Liver (tissue), 8 donors: ENCODE measurements at regions not wholly inside any gene's neighbourhood (a gene's known extent, or its start where the extent isn't known, plus 50 kb on each side); places are given as distances from the start of the nearest gene placed in this dataset.
A peak's percentile ranks its signal among the peaks of the same experiment; 100 is the strongest.
"Not testable (repeated sequence)": the region's sequence is repeated elsewhere in the genome, so short reads cannot be mapped to it uniquely, and the experiment has no call there.

ENCODE experiments used
- DNase-seq: peaks from one replicate; pipeline ENCODE4 v3.0.0-alpha.2; 2017; ENCODE audit warnings: low spot score
- H3K27ac ChIP-seq, 2 donors: one replicate each; pipeline ENCODE4 v1.7.0; 2013; ENCODE audit warnings: inconsistent platforms in 2 of 2, low read length in 2 of 2, control low read depth in 1 of 2, low read depth in 1 of 2, mild to moderate bottlenecking in 1 of 2
- H3K27me3 ChIP-seq, 4 donors: one replicate each; pipeline versions ENCODE4 v1.6.1 to v1.7.0; 2013; ENCODE audit warnings: low read length in 3 of 4, inconsistent platforms in 1 of 4, mild to moderate bottlenecking in 1 of 4, moderate library complexity in 1 of 4; ENCODE audit not compliant: control insufficient read depth in 4 of 4, insufficient read depth in 4 of 4
- H3K36me3 ChIP-seq, 4 donors: one replicate each; pipeline versions ENCODE4 v1.6.1 to v1.7.0; 2013; ENCODE audit warnings: low read length in 3 of 4, mild to moderate bottlenecking in 3 of 4, low read depth in 1 of 4, moderate library complexity in 1 of 4; ENCODE audit not compliant: control insufficient read depth in 4 of 4, insufficient read depth in 3 of 4
- H3K4me1 ChIP-seq, 4 donors: one replicate each; pipeline versions ENCODE4 v1.6.1 to v1.7.0; 2013; ENCODE audit warnings: low read length in 3 of 4, mild to moderate bottlenecking in 3 of 4, moderate library complexity in 1 of 4; ENCODE audit not compliant: control insufficient read depth in 4 of 4, insufficient read depth in 4 of 4
- H3K4me3 ChIP-seq, 3 donors: one replicate each; pipeline versions ENCODE4 v1.6.1 to v1.7.0; 2013; ENCODE audit warnings: low read length in 3 of 3, control low read depth in 1 of 3, low read depth in 1 of 3, mild to moderate bottlenecking in 1 of 3
- H3K9ac ChIP-seq, 2 donors: one replicate each; pipeline ENCODE4 v1.7.0; 2013; ENCODE audit warnings: low read length in 2 of 2, mild to moderate bottlenecking in 2 of 2, moderate library complexity in 2 of 2, control low read depth in 1 of 2, low read depth in 1 of 2
- H3K9me3 ChIP-seq, 4 donors: one replicate each; pipeline versions ENCODE4 v1.6.1 to v1.7.0; 2013; ENCODE audit warnings: low read length in 3 of 4; ENCODE audit not compliant: control insufficient read depth in 4 of 4
- EGR1 ChIP-seq, 2 donors: IDR thresholded peaks; 2 replicates each; pipeline ENCODE4 v1.6.1; 2016 to 2018; ENCODE audit warnings: antibody characterized with exemption in 2 of 2, low read depth in 2 of 2
- FOXA2 ChIP-seq: IDR thresholded peaks from 2 replicates; pipeline ENCODE4 v1.6.1; 2016; ENCODE audit warnings: antibody characterized with exemption
- GABPA ChIP-seq, 2 donors: IDR thresholded peaks in 1 of 2; conservative IDR thresholded peaks in 1 of 2; 2 replicates each; pipeline ENCODE4 v1.6.1; 2016; ENCODE audit warnings: antibody characterized with exemption in 2 of 2, mild to moderate bottlenecking in 1 of 2, moderate library complexity in 1 of 2
- HNF4G ChIP-seq: IDR thresholded peaks from 2 replicates; pipeline ENCODE4 v1.6.1; 2016; ENCODE audit warnings: antibody characterized with exemption
- JUND ChIP-seq, 2 donors: IDR thresholded peaks; 2 replicates each; pipeline ENCODE4 v1.6.1; 2016; ENCODE audit warnings: antibody characterized with exemption in 2 of 2
- MAX ChIP-seq: IDR thresholded peaks from 2 replicates; pipeline ENCODE4 v1.6.1; 2016; ENCODE audit warnings: antibody characterized with exemption
- NR2F2 ChIP-seq: IDR thresholded peaks from 2 replicates; pipeline ENCODE4 v1.6.1; 2016; ENCODE audit warnings: antibody characterized with exemption
- RAD21 ChIP-seq, 2 donors: IDR thresholded peaks; 2 replicates each; pipeline ENCODE4 v1.6.1; 2016; ENCODE audit warnings: antibody characterized with exemption in 2 of 2, mild to moderate bottlenecking in 2 of 2
- REST ChIP-seq: IDR thresholded peaks from 2 replicates; pipeline ENCODE4 v1.6.1; 2016; ENCODE audit warnings: antibody characterized with exemption, mild to moderate bottlenecking
- RXRA ChIP-seq, 2 donors: IDR thresholded peaks; 2 replicates each; pipeline ENCODE4 v1.6.1; 2017 to 2018; ENCODE audit warnings: antibody characterized with exemption in 2 of 2, mild to moderate bottlenecking in 1 of 2
- SP1 ChIP-seq: IDR thresholded peaks from 2 replicates; pipeline ENCODE4 v1.6.1; 2018; ENCODE audit warnings: antibody characterized with exemption, mild to moderate bottlenecking
- TAF1 ChIP-seq: conservative IDR thresholded peaks from 2 replicates; pipeline ENCODE4 v1.6.1; 2016; ENCODE audit warnings: antibody characterized with exemption, mild to moderate bottlenecking
- YY1 ChIP-seq: IDR thresholded peaks from 2 replicates; pipeline ENCODE4 v1.6.1; 2016; ENCODE audit warnings: antibody characterized with exemption, mild to moderate bottlenecking
- WGBS: extraction: QIAGEN DNeasy Blood & Tissue Kit; methylation state at CpG from one replicate; pipeline ENCODE4 v1.1.7; 2013; 5-methylcytosine and 5-hydroxymethylcytosine counted together
- TF ChIP-seq, protein P1 (sequence below): fragments of 150-350 bp; IDR thresholded peaks from 2 replicates; pipeline ENCODE4 v1.5.1; 2017; ENCODE audit warnings: improper control_type of control experiment, low read depth, low read length; ENCODE audit not compliant: missing input control
- donor health status: healthy.
- donor health status: healthy.
- donor health status: healthy.
- donor health status: healthy.
- donor health status: healthy.

DNA sequence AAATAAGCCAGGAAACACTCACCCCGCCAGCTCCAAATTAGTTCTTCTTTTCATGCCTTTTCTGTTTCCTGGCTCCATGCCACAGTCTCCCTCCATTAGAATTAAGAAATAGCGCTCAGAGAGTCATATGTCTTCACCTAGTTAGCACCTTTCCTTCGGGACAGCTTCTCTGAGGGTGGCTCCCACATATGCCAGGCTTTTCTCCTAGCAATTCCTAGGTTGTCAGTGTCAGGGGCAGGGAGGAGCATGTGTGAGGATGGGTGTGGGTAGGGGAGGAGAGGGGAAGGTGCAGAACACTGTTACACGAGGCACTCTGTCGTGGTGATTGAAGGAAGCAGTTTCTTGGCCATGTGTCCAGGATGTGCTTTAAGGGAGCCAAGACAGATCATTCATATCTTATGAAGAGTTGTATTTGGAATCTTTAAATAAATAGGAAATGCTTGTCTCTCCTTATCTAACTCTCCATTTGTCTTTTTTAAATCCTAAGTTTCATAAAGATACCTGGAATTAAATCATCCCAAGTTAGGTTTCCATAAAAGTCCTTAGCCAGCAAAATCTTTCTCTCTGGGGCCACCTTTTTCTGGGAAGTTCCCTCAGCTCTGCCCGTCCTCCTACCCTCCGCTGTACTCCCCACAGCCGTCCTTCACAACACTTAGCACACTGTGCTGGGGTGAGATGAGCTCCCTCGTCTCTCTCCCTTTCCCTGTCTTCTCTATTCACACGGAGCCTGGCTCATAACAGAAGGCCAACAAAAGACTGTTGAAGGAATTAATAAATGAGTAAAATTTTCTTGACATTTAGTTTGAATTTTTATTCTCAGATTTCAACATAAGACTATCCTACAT is 361.0 kb downstream of the CD83 start:
- no peaks in the 10 kb centered on the region for H3K36me3 ChIP-seq
- peaks cover 0 to 14% (median 8%) of the 10 kb centered on the region in 4 donors for H3K4me1 ChIP-seq
- no peaks in the 10 kb centered on the region for H3K9me3 ChIP-seq
- H3K4me3 ChIP-seq, result no peak overlapping the region
- no peaks in the 10 kb centered on the region for H3K27me3 ChIP-seq
- peak; percentile 26 for DNase-seq
- no peak overlapping the region for H3K9ac ChIP-seq
- WGBS, result 73% methylated on average over 10 of the region's 10 CpGs
- no peak overlapping the region for H3K27ac ChIP-seq
- TF ChIP-seq GABPA (IDR thresholded peaks at IDR 0.05 in 1 of 2, conservative IDR thresholded peaks at IDR 0.05 in 1 of 2) (no peak), REST (no peak), YY1 (no peak), TAF1 (no peak), EGR1 (IDR thresholded peaks at IDR 0.05; ENCODE audit: low read depth in 2 of 2) (no peak), RXRA (IDR thresholded peaks at IDR 0.05) (no peak), RAD21 (IDR thresholded peaks at IDR 0.05) (no peak), NR2F2 (no peak), HNF4G (no peak), MAX (no peak), SP1 (no peak), JUND (IDR thresholded peaks at IDR 0.05) (no peak), FOXA2 (no peak)
- TF ChIP-seq, protein P1, sequence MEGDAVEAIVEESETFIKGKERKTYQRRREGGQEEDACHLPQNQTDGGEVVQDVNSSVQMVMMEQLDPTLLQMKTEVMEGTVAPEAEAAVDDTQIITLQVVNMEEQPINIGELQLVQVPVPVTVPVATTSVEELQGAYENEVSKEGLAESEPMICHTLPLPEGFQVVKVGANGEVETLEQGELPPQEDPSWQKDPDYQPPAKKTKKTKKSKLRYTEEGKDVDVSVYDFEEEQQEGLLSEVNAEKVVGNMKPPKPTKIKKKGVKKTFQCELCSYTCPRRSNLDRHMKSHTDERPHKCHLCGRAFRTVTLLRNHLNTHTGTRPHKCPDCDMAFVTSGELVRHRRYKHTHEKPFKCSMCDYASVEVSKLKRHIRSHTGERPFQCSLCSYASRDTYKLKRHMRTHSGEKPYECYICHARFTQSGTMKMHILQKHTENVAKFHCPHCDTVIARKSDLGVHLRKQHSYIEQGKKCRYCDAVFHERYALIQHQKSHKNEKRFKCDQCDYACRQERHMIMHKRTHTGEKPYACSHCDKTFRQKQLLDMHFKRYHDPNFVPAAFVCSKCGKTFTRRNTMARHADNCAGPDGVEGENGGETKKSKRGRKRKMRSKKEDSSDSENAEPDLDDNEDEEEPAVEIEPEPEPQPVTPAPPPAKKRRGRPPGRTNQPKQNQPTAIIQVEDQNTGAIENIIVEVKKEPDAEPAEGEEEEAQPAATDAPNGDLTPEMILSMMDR, result no peak

DNA sequence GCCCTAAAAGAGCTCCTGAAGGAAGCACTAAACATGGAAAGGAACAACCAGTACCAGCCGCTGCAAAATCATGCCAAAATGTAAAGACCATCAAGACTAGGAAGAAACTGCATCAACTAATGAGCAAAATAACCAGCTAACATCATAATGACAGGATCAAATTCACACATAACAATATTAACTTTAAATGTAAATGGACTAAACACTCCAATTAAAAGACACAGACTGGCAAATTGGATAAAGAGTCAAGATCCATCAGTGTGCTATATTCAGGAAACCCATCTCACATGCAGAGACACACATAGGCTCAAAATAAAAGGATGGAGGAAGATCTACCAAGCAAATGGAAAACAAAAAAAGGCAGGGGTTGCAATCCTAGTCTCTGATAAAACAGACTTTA is 364.4 kb downstream of the CD83 start:
- H3K27ac ChIP-seq, H3K4me1 ChIP-seq, H3K27me3 ChIP-seq, H3K9ac ChIP-seq, H3K4me3 ChIP-seq, H3K36me3 ChIP-seq, H3K9me3 ChIP-seq, DNase-seq: not testable (repeated sequence)
- WGBS, result no CpG with 5 or more reads among the region's 1 CpG
